ENCODE measurements at regions not wholly inside any gene's neighbourhood (a gene's known extent, or its start where the extent isn't known, plus 50 kb on each side); places are given as distances from the start of the nearest gene placed in this dataset.
"Not testable (repeated sequence)": the region's sequence is repeated elsewhere in the genome, so short reads cannot be mapped to it uniquely, and the experiment has no call there.

DNA sequence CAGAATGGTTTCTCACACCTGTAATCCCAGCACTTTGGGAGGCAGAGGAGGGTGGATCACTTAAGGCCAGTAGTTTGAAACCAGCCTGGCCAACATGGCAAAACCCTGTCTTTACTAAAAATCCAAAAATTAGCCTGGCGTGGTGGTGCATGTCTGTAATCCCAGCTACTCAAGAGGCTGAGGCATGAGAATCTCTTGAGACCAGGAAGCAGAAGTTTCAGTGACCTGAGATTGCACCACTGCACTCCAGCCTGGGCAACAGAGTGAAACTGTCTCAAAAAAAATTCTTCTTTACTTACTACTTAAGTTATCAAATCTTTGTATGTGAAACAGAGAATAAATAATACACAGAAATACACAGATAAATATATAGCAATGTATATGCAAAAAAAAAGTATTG, 210.2 kb upstream of the NRG3 start:
- TF ChIP-seq EZH2 (IDR thresholded peaks at IDR 0.05; ENCODE audit: borderline replicate concordance); EZH2phosphoT487 (IDR thresholded peaks at IDR 0.05; ENCODE audit: low read depth, severe bottlenecking, unreplicated experiment): not testable (repeated sequence)
- TF ChIP-seq, protein P1, sequence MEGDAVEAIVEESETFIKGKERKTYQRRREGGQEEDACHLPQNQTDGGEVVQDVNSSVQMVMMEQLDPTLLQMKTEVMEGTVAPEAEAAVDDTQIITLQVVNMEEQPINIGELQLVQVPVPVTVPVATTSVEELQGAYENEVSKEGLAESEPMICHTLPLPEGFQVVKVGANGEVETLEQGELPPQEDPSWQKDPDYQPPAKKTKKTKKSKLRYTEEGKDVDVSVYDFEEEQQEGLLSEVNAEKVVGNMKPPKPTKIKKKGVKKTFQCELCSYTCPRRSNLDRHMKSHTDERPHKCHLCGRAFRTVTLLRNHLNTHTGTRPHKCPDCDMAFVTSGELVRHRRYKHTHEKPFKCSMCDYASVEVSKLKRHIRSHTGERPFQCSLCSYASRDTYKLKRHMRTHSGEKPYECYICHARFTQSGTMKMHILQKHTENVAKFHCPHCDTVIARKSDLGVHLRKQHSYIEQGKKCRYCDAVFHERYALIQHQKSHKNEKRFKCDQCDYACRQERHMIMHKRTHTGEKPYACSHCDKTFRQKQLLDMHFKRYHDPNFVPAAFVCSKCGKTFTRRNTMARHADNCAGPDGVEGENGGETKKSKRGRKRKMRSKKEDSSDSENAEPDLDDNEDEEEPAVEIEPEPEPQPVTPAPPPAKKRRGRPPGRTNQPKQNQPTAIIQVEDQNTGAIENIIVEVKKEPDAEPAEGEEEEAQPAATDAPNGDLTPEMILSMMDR (IDR thresholded peaks at IDR 0.05; ENCODE audit: poor library complexity) = not testable (repeated sequence)
